IMR-90 (cell line): ENCODE measurements at regions not wholly inside any gene's neighbourhood (a gene's known extent, or its start where the extent isn't known, plus 50 kb on each side); places are given as distances from the start of the nearest gene placed in this dataset.

Experiments
- ATAC-seq: fragments of 200-7000 bp; cut with Tn5 transposase; 2 replicates; pipeline ENCODE4 v1.9.1; 2020; ENCODE audit warnings: low read depth, mild to moderate bottlenecking, moderate library complexity
- BruUV-seq: library from RNA; stranded (reverse); fragments of 400-500 nt; replicated peaks from 2 replicates; lab custom pipeline; 2021; lab: Mats Ljungman, UMichigan
- CTCF ChIA-PET: fragments of 300-600 bp; formaldehyde crosslinking; extraction: SDS; loops from one replicate; lab custom pipeline; 2021; ENCODE audit warnings: antibody characterized with exemption; lab: Yijun Ruan, JAX
- POLR2A ChIA-PET: fragments of 300-600 bp; sonication (Branson Sonifier 250); formaldehyde crosslinking; loops from one replicate; lab custom pipeline; 2022; ENCODE audit warnings: antibody characterized with exemption; ENCODE audit not compliant: unreplicated experiment; lab: Charles Lee
- DNase-seq: peaks from one replicate; pipeline ENCODE4 v3.0.0; 2013
- H2AFZ ChIP-seq: replicated peaks from 2 replicates; pipeline ENCODE3; 2013; ENCODE audit warnings: low read length, mild to moderate bottlenecking; ENCODE audit not compliant: poor library complexity
- H2AK5ac ChIP-seq: 2 replicates; pipeline ENCODE4 v1.6.1; 2013; ENCODE audit warnings: low read depth, low read length, inconsistent platforms
- H2AK9ac ChIP-seq: replicated peaks from 2 replicates; pipeline ENCODE3; 2013; ENCODE audit warnings: mild to moderate bottlenecking, low read depth, low read length, moderate library complexity; ENCODE audit not compliant: poor library complexity
- H2BK120ac ChIP-seq: 2 replicates; pipeline ENCODE4 v1.6.1; 2013; ENCODE audit warnings: low read depth, low read length, inconsistent platforms
- H2BK15ac ChIP-seq: 3 replicates; pipeline ENCODE4 v1.6.1; 2013; ENCODE audit warnings: low read depth, low read length, inconsistent platforms
- H2BK20ac ChIP-seq: 2 replicates; pipeline ENCODE4 v1.6.1; 2013; ENCODE audit warnings: low read depth, mild to moderate bottlenecking, inconsistent platforms, low read length, moderate library complexity
- H2BK5ac ChIP-seq: 2 replicates; pipeline ENCODE4 v1.6.1; 2013; ENCODE audit warnings: mild to moderate bottlenecking, low read depth, low read length, inconsistent platforms; ENCODE audit not compliant: poor library complexity, severe bottlenecking
- H3K14ac ChIP-seq: replicated peaks from 2 replicates; pipeline ENCODE4 v1.6.1; 2013; ENCODE audit warnings: low read depth, low read length, inconsistent platforms
- H3K18ac ChIP-seq: 2 replicates; pipeline ENCODE4 v1.6.1; 2013; ENCODE audit warnings: low read depth, low read length, control low read depth
- H3K23ac ChIP-seq: 2 replicates; pipeline ENCODE4 v1.6.1; 2013; ENCODE audit warnings: low read depth, low read length, inconsistent platforms
- H3K27ac ChIP-seq: 2 replicates; pipeline ENCODE4 v1.5.1; 2013; ENCODE audit warnings: mild to moderate bottlenecking, control low read depth, low read length; ENCODE audit not compliant: insufficient read depth
- H3K27me3 ChIP-seq: 2 replicates; pipeline ENCODE4 v1.6.1; 2013; ENCODE audit warnings: low read length; ENCODE audit not compliant: control insufficient read depth, insufficient read depth
- H3K36me3 ChIP-seq: 2 replicates; pipeline ENCODE4 v1.6.1; 2013; ENCODE audit warnings: low read length, mixed read lengths; ENCODE audit not compliant: control insufficient read depth, insufficient read depth
- H3K4ac ChIP-seq: 2 replicates; pipeline ENCODE4 v1.6.1; 2013; ENCODE audit warnings: low read depth, low read length, inconsistent platforms
- H3K4me1 ChIP-seq: 2 replicates; pipeline ENCODE4 v1.6.1; 2013; ENCODE audit warnings: low read length, mixed read lengths; ENCODE audit not compliant: control insufficient read depth, insufficient read depth
- H3K4me2 ChIP-seq: 2 replicates; pipeline ENCODE4 v1.6.1; 2013; ENCODE audit warnings: low read depth, mild to moderate bottlenecking, control low read depth, low read length, moderate library complexity
- H3K4me3 ChIP-seq: 2 replicates; pipeline ENCODE4 v1.5.1; 2013; ENCODE audit warnings: low read depth, mild to moderate bottlenecking, control low read depth, low read length, moderate library complexity; ENCODE audit not compliant: insufficient read depth
- H3K56ac ChIP-seq: 2 replicates; pipeline ENCODE4 v1.6.1; 2013; ENCODE audit warnings: low read length, inconsistent platforms; ENCODE audit not compliant: insufficient read depth; ENCODE audit errors: extremely low read depth
- H3K79me1 ChIP-seq, 2 experiments: 2 replicates each; pipeline ENCODE4 v1.6.1; 2013; ENCODE audit warnings: low read length in 2 of 2, inconsistent platforms in 1 of 2, low read depth in 1 of 2
- H3K9ac ChIP-seq: 2 replicates; pipeline ENCODE4 v1.6.1; 2013; ENCODE audit warnings: low read depth, low read length, control low read depth
- H3K9me1 ChIP-seq: 2 replicates; pipeline ENCODE4 v1.6.1; 2013; ENCODE audit warnings: low read length, inconsistent platforms; ENCODE audit not compliant: insufficient read depth
- H3K9me3 ChIP-seq: 2 replicates; pipeline ENCODE4 v1.6.1; 2013; ENCODE audit warnings: low read length; ENCODE audit not compliant: control insufficient read depth, insufficient read depth
- H4K20me1 ChIP-seq: 2 replicates; pipeline ENCODE4 v1.6.1; 2013; ENCODE audit warnings: low read length, inconsistent platforms; ENCODE audit not compliant: insufficient read depth
- H4K5ac ChIP-seq: 2 replicates; pipeline ENCODE4 v1.6.1; 2013; ENCODE audit warnings: mild to moderate bottlenecking, low read depth, low read length, control low read depth
- H4K8ac ChIP-seq, 2 experiments: 2 replicates each; pipeline ENCODE4 v1.6.1; 2013; ENCODE audit warnings: low read depth in 2 of 2, low read length in 2 of 2, control low read depth in 1 of 2, inconsistent platforms in 1 of 2
- H4K91ac ChIP-seq: 2 replicates; pipeline ENCODE4 v1.6.1; 2013; ENCODE audit warnings: low read depth, low read length, inconsistent platforms; ENCODE audit not compliant: insufficient read depth
- BHLHE40 ChIP-seq: fragments of 150-350 bp; IDR thresholded peaks from 2 replicates; pipeline ENCODE4 v1.6.1; 2016; ENCODE audit warnings: mild to moderate bottlenecking, low read depth, low read length
- CEBPB ChIP-seq: IDR thresholded peaks from 2 replicates; pipeline ENCODE4 v1.6.1; 2012; ENCODE audit warnings: low read depth, low read length, improper control_type of control experiment
- FOS ChIP-seq: fragments of 150-350 bp; IDR thresholded peaks from 2 replicates; pipeline ENCODE4 v1.6.1; 2016; ENCODE audit warnings: low read depth, low read length
- MAFK ChIP-seq: IDR thresholded peaks from 2 replicates; pipeline ENCODE4 v1.6.1; 2012; ENCODE audit warnings: low read depth, low read length, improper control_type of control experiment
- MXI1 ChIP-seq: IDR thresholded peaks from 2 replicates; pipeline ENCODE4 v1.6.1; 2012; ENCODE audit warnings: low read depth, mild to moderate bottlenecking, low read length, moderate library complexity, borderline replicate concordance
- RAD21 ChIP-seq: IDR thresholded peaks from 2 replicates; pipeline ENCODE4 v1.6.1; 2012; ENCODE audit warnings: low read length, improper control_type of control experiment
- RFX5 ChIP-seq: IDR thresholded peaks from 2 replicates; pipeline ENCODE4 v1.8.0; 2012; ENCODE audit warnings: low read depth, mild to moderate bottlenecking, low read length, moderate library complexity
- SMC3 ChIP-seq: fragments of 150-350 bp; IDR thresholded peaks from 2 replicates; pipeline ENCODE4 v1.6.1; 2016; ENCODE audit warnings: low read depth, mild to moderate bottlenecking, antibody characterized with exemption, low read length, moderate library complexity
- WGBS, 2 experiments: methylation state at CpG; one replicate each; pipeline versions ENCODE4 v1.1.5 to v1.1.7; 2013; ENCODE audit warnings: missing lambda C conversion rate in 2 of 2; ENCODE audit not compliant: insufficient read length in 1 of 2; ENCODE audit errors: extremely low coverage in 2 of 2; 5-methylcytosine and 5-hydroxymethylcytosine counted together
- dilution Hi-C: fragments of 300-500 bp; cut with HindIII; formaldehyde crosslinking; loops from one replicate; pipeline ENCODE4 v1.14.3; 2018; ENCODE audit warnings: low sequenced_read_pairs; ENCODE audit not compliant: unreplicated experiment
- in situ Hi-C: fragments of 300-500 bp; cut with MboI; formaldehyde crosslinking; loops from 3 replicates; pipeline ENCODE4 v1.14.3; 2019; ENCODE audit warnings: low sequenced_read_pairs, inconsistent platforms, mixed read lengths
- intact Hi-C: fragments of 100-400 bp; cut with micrococcal nuclease; formaldehyde crosslinking; loops from 2 replicates; pipeline ENCODE4 v1.10.0; 2022
- TF ChIP-seq, protein P1 (sequence below): fragments of 150-350 bp; IDR thresholded peaks from 2 replicates; pipeline ENCODE4 v1.6.1; 2016; ENCODE audit warnings: low read depth, mild to moderate bottlenecking, low read length, moderate library complexity, borderline replicate concordance

DNA sequence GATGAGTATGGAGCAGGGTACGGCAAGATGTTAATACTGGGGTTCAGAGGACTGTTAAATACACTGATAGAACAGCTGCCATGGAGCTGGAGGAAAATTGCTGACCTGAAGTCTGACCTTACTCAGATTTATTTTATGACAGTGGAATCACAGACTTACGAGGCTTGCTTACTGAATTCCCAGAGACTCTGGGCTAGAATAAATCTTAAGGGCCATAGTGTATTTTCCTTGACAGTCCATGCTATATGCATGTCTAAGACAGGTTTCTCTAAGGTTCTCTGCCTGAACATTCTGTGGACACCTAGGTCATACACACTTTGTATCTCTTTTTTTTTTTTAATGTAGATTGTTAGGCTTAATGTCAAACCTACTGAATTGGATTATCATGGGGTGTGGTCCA is 633.2 kb upstream of the ACTRT1 start:
- no peak overlapping the region for H2AK5ac ChIP-seq
- dilution Hi-C loops (no loop called here), in situ Hi-C loops (no loop called here), intact Hi-C loops (no loop called here)
- H3K18ac ChIP-seq: no peak overlapping the region
- no peak overlapping the region for H3K4ac ChIP-seq
- no peak overlapping the region for H3K56ac ChIP-seq
- CTCF ChIA-PET: no interaction called here
- H3K4me2 ChIP-seq: no peak overlapping the region
- H3K9me1 ChIP-seq: no peaks in the 10 kb centered on the region
- no peak overlapping the region for H2BK5ac ChIP-seq
- no TSS peak for BruUV-seq
- H4K5ac ChIP-seq: no peak overlapping the region
- no peak for DNase-seq
- TF ChIP-seq SMC3 (no peak), RAD21 (no peak), CEBPB (no peak), BHLHE40 (no peak), MXI1 (no peak), RFX5 (no peak), FOS (no peak), MAFK (no peak)
- TF ChIP-seq, protein P1, sequence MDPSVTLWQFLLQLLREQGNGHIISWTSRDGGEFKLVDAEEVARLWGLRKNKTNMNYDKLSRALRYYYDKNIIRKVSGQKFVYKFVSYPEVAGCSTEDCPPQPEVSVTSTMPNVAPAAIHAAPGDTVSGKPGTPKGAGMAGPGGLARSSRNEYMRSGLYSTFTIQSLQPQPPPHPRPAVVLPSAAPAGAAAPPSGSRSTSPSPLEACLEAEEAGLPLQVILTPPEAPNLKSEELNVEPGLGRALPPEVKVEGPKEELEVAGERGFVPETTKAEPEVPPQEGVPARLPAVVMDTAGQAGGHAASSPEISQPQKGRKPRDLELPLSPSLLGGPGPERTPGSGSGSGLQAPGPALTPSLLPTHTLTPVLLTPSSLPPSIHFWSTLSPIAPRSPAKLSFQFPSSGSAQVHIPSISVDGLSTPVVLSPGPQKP: no peak
- no peaks in the 10 kb centered on the region for H3K4me1 ChIP-seq
- POLR2A ChIA-PET: no interaction called here
- no peak overlapping the region for H4K91ac ChIP-seq
- H2BK15ac ChIP-seq: no peak overlapping the region
- no peak overlapping the region for H3K9ac ChIP-seq
- no peak overlapping the region for H2BK20ac ChIP-seq
- no peaks in the 10 kb centered on the region for H3K27me3 ChIP-seq
- H3K36me3 ChIP-seq: no peaks in the 10 kb centered on the region
- H4K20me1 ChIP-seq: no peaks in the 10 kb centered on the region
- no peak overlapping the region for H2AFZ ChIP-seq
- no peaks in the 10 kb centered on the region for H3K9me3 ChIP-seq
- no peak overlapping the region for H2AK9ac ChIP-seq
- no peak overlapping the region for H3K4me3 ChIP-seq
- no peaks in the 10 kb centered on the region for H3K79me1 ChIP-seq
- H3K14ac ChIP-seq: no peak overlapping the region
- WGBS, 2 experiments: no CpG with 5 or more reads among the region's 2 CpGs
- H2BK120ac ChIP-seq: no peak overlapping the region
- H3K23ac ChIP-seq: no peak overlapping the region
- ATAC-seq: no peak
- H3K27ac ChIP-seq: no peak overlapping the region
- no peak overlapping the region for H4K8ac ChIP-seq
